GM12878 (cell line): ENCODE measurements at regions not wholly inside any gene's neighbourhood (a gene's known extent, or its start where the extent isn't known, plus 50 kb on each side); places are given as distances from the start of the nearest gene placed in this dataset.

Experiments
- ATAC-seq: fragments of 200-7000 bp; cut with Tn5 transposase; 3 replicates; pipeline ENCODE4 v1.9.1; 2020; ENCODE audit warnings: mild to moderate bottlenecking, moderate library complexity
- BruUV-seq: library from RNA; stranded (reverse); fragments of 400-500 nt; replicated peaks from 2 replicates; lab custom pipeline; 2021; lab: Mats Ljungman, UMichigan
- CTCF ChIA-PET: fragments of 300-600 bp; sonication (Branson Sonifier 250); formaldehyde crosslinking; extraction: SDS; loops from one replicate; lab custom pipeline; 2021; ENCODE audit warnings: inconsistent platforms; lab: Yijun Ruan, JAX
- POLR2A ChIA-PET: fragments of 350-600 bp; formaldehyde crosslinking; extraction: SDS; loops from one replicate; lab custom pipeline; 2021; ENCODE audit warnings: inconsistent platforms; lab: Charles Lee
- RAD21 ChIA-PET: fragments of 300-600 bp; sonication (Branson Sonifier 250); formaldehyde crosslinking; loops from one replicate; lab custom pipeline; 2023; ENCODE audit warnings: antibody characterized with exemption; ENCODE audit not compliant: unreplicated experiment; lab: Charles Lee
- SMC1A ChIA-PET: fragments of 300-600 bp; sonication (Branson Sonifier 250); formaldehyde crosslinking; loops from one replicate; lab custom pipeline; 2023; ENCODE audit not compliant: unreplicated experiment, uncharacterized antibody; lab: Charles Lee
- DNase-seq: peaks from one replicate; pipeline ENCODE4 v3.0.0-alpha.2; 2011; ENCODE audit warnings: low read depth, low spot score
- FAIRE-seq: peaks from 3 replicates; lab custom pipeline; 2011; peaks lifted over from hg19 to GRCh38; lab: Jason Lieb, UNC
- H2AFZ ChIP-seq: 2 replicates; pipeline ENCODE4 v1.6.0; 2011; ENCODE audit warnings: low read depth, low read length, control low read depth; ENCODE audit not compliant: control insufficient read depth
- H3K27ac ChIP-seq: 2 replicates; pipeline ENCODE4 v1.5.1; 2011; ENCODE audit warnings: control low read depth; ENCODE audit not compliant: control insufficient read depth, insufficient read depth
- H3K27me3 ChIP-seq, 2 experiments: replicated peaks in 1 of 2; 2 replicates each; pipeline versions ENCODE4 v1.6.0 to v1.6.1; 2011; ENCODE audit warnings: low read length in 1 of 2; ENCODE audit not compliant: control insufficient read depth in 2 of 2, insufficient read depth in 2 of 2
- H3K36me3 ChIP-seq, 2 experiments: 2 replicates each; pipeline ENCODE4 v1.5.1; 2011; ENCODE audit warnings: low read length in 1 of 2; ENCODE audit not compliant: control insufficient read depth in 2 of 2, insufficient read depth in 2 of 2
- H3K4me1 ChIP-seq: 2 replicates; pipeline ENCODE4 v1.6.1; 2011; ENCODE audit warnings: mild to moderate bottlenecking, low read length, moderate library complexity, mixed read lengths; ENCODE audit not compliant: control insufficient read depth, insufficient read depth
- H3K4me2 ChIP-seq: 2 replicates; pipeline ENCODE4 v1.6.0; 2011; ENCODE audit warnings: control low read depth; ENCODE audit not compliant: control insufficient read depth, insufficient read depth
- H3K4me3 ChIP-seq: fragments of 200-600 bp; sonication (generic); 2 replicates; pipeline ENCODE4 v1.5.1; 2016
- H3K79me2 ChIP-seq: 2 replicates; pipeline ENCODE4 v1.6.0; 2011; ENCODE audit warnings: low read length; ENCODE audit not compliant: control insufficient read depth, insufficient read depth
- H3K9ac ChIP-seq: 2 replicates; pipeline ENCODE4 v1.8.0; 2011; ENCODE audit warnings: low read length, control low read depth, mixed read lengths; ENCODE audit not compliant: control insufficient read depth, insufficient read depth
- H3K9me3 ChIP-seq: replicated peaks from 3 replicates; pipeline ENCODE4 v1.5.1; 2011; ENCODE audit warnings: mild to moderate bottlenecking, low read length; ENCODE audit not compliant: control insufficient read depth, insufficient read depth
- H4K20me1 ChIP-seq: 2 replicates; pipeline ENCODE4 v1.6.0; 2011; ENCODE audit not compliant: control insufficient read depth, insufficient read depth
- HCFC1 ChIP-seq: fragments of 150-350 bp; IDR thresholded peaks from 2 replicates; pipeline ENCODE4 v1.6.1; 2014; ENCODE audit warnings: low read length
- PAX8 ChIP-seq: fragments of 450-650 bp; IDR thresholded peaks from 2 replicates; pipeline ENCODE4 v1.6.1; 2017; ENCODE audit warnings: mild to moderate bottlenecking, moderate library complexity
- PML ChIP-seq: IDR thresholded peaks from 2 replicates; pipeline ENCODE4 v1.6.1; 2012; ENCODE audit warnings: low read length, inconsistent platforms
- RUNX3 ChIP-seq: IDR thresholded peaks from 2 replicates; pipeline ENCODE4 v1.6.1; 2012; ENCODE audit warnings: low read length, inconsistent platforms
- SMAD5 ChIP-seq: IDR thresholded peaks from 2 replicates; pipeline ENCODE4 v1.6.1; 2016; ENCODE audit warnings: antibody characterized with exemption, low read depth
- ZNF24 ChIP-seq: fragments of 450-650 bp; IDR thresholded peaks from 2 replicates; pipeline ENCODE4 v1.6.1; 2017; ENCODE audit warnings: antibody characterized with exemption, mild to moderate bottlenecking
- WGBS: methylation state at CpG from one replicate; pipeline ENCODE4 v1.1.6; 2016; ENCODE audit warnings: low lambda C conversion rate; ENCODE audit not compliant: insufficient replicate concordance, insufficient coverage; ENCODE audit errors: missing lambda C conversion rate; 5-methylcytosine and 5-hydroxymethylcytosine counted together
- in situ Hi-C: fragments of 300-500 bp; cut with MboI; formaldehyde crosslinking; loops from 9 replicates; pipeline ENCODE4 v1.14.3; 2018; ENCODE audit warnings: mixed read lengths
- intact Hi-C: fragments of 100-400 bp; cut with micrococcal nuclease; formaldehyde crosslinking; loops from one replicate; pipeline ENCODE4 v1.14.2; 2022; ENCODE audit not compliant: unreplicated experiment
- TF ChIP-seq, protein P1 (sequence below): IDR thresholded peaks from 2 replicates; pipeline ENCODE4 v1.6.1; 2012; ENCODE audit warnings: mild to moderate bottlenecking, low read depth, low read length

DNA sequence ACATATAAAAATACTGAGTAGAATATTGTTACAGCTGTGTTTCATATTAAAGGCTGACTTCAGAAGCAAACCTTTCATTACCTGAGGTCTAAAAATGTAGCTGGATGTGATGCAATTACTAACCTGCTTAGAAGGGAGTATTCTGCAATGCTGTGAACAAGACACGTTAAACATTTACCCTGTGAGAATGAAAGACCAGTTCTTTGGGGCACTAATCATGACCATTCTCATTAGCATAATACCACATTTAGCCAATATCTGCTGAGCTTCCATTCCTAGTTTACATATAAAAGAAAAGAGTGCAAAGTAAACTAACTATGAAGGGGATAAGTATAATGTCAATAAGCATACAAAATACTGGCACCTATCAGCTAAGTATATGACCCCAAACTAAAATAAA is 784.0 kb upstream of the KLHL29 start (continued):
- TF ChIP-seq, protein P1, sequence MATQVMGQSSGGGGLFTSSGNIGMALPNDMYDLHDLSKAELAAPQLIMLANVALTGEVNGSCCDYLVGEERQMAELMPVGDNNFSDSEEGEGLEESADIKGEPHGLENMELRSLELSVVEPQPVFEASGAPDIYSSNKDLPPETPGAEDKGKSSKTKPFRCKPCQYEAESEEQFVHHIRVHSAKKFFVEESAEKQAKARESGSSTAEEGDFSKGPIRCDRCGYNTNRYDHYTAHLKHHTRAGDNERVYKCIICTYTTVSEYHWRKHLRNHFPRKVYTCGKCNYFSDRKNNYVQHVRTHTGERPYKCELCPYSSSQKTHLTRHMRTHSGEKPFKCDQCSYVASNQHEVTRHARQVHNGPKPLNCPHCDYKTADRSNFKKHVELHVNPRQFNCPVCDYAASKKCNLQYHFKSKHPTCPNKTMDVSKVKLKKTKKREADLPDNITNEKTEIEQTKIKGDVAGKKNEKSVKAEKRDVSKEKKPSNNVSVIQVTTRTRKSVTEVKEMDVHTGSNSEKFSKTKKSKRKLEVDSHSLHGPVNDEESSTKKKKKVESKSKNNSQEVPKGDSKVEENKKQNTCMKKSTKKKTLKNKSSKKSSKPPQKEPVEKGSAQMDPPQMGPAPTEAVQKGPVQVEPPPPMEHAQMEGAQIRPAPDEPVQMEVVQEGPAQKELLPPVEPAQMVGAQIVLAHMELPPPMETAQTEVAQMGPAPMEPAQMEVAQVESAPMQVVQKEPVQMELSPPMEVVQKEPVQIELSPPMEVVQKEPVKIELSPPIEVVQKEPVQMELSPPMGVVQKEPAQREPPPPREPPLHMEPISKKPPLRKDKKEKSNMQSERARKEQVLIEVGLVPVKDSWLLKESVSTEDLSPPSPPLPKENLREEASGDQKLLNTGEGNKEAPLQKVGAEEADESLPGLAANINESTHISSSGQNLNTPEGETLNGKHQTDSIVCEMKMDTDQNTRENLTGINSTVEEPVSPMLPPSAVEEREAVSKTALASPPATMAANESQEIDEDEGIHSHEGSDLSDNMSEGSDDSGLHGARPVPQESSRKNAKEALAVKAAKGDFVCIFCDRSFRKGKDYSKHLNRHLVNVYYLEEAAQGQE = no peak
- no peak for TF ChIP-seq ZNF24

DNA sequence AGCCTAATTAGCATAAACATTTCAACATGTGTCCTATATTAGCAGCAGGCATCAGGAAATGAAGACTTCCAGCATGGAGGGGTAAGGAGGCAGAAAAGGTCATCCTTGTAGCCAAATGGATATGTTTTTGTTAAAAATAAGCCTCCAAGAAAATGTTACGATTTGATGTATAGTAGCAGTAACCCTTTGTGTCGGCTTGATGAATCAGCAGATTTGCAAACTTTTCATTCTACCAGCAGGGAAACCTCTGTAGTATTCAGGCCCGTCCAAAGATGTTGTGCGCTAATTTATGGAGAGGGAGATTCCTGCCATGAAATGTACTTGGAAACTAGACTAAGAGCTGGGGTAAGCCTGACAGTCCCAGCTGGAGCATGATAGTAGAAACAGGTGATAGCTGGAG is 780.8 kb upstream of the KLHL29 start:
- no peaks in the 10 kb centered on the region for H3K9me3 ChIP-seq
- H3K27ac ChIP-seq = no peak overlapping the region
- in situ Hi-C loops (no loop called here), intact Hi-C loops (no loop called here)
- no peak overlapping the region for H2AFZ ChIP-seq
- ChIA-PET SMC1A (no interaction called here), CTCF (no interaction called here), RAD21 (no interaction called here), POLR2A (no interaction called here)
- no peak for TF ChIP-seq PAX8
- TF ChIP-seq RUNX3 = no peak
- TF ChIP-seq PML = no peak
- no peak for TF ChIP-seq HCFC1
- no peak for TF ChIP-seq SMAD5
- ATAC-seq (no peak), DNase-seq (no peak), FAIRE-seq (no peak)
- no peaks in the 10 kb centered on the region for H3K79me2 ChIP-seq
- no peaks in the 10 kb centered on the region for H3K4me1 ChIP-seq
- H4K20me1 ChIP-seq = no peaks in the 10 kb centered on the region
- H3K4me3 ChIP-seq = no peak overlapping the region
- no TSS peak for BruUV-seq
- H3K9ac ChIP-seq = no peak overlapping the region
- no peaks in the 10 kb centered on the region for H3K36me3 ChIP-seq
- no peaks in the 10 kb centered on the region for H3K27me3 ChIP-seq
- H3K4me2 ChIP-seq = no peak overlapping the region
- 17% methylated on average over 4 of the region's 4 CpGs for WGBS
